GM12878 (cell line): ENCODE measurements at regions not wholly inside any gene's neighbourhood (a gene's known extent, or its start where the extent isn't known, plus 50 kb on each side); places are given as distances from the start of the nearest gene placed in this dataset.
A peak's percentile ranks its signal among the peaks of the same experiment; 100 is the strongest.

Experiments
- ATAC-seq: fragments of 200-7000 bp; cut with Tn5 transposase; 3 replicates; pipeline ENCODE4 v1.9.1; 2020; ENCODE audit warnings: mild to moderate bottlenecking, moderate library complexity
- BruUV-seq: library from RNA; stranded (reverse); fragments of 400-500 nt; replicated peaks from 2 replicates; lab custom pipeline; 2021; lab: Mats Ljungman, UMichigan
- CTCF ChIA-PET: fragments of 300-600 bp; sonication (Branson Sonifier 250); formaldehyde crosslinking; extraction: SDS; loops from one replicate; lab custom pipeline; 2021; ENCODE audit warnings: inconsistent platforms; lab: Yijun Ruan, JAX
- POLR2A ChIA-PET: fragments of 350-600 bp; formaldehyde crosslinking; extraction: SDS; loops from one replicate; lab custom pipeline; 2021; ENCODE audit warnings: inconsistent platforms; lab: Charles Lee
- RAD21 ChIA-PET: fragments of 300-600 bp; sonication (Branson Sonifier 250); formaldehyde crosslinking; loops from one replicate; lab custom pipeline; 2023; ENCODE audit warnings: antibody characterized with exemption; ENCODE audit not compliant: unreplicated experiment; lab: Charles Lee
- SMC1A ChIA-PET: fragments of 300-600 bp; sonication (Branson Sonifier 250); formaldehyde crosslinking; loops from one replicate; lab custom pipeline; 2023; ENCODE audit not compliant: unreplicated experiment, uncharacterized antibody; lab: Charles Lee
- DNase-seq: peaks from one replicate; pipeline ENCODE4 v3.0.0-alpha.2; 2011; ENCODE audit warnings: low read depth, low spot score
- FAIRE-seq: peaks from 3 replicates; lab custom pipeline; 2011; peaks lifted over from hg19 to GRCh38; lab: Jason Lieb, UNC
- H2AFZ ChIP-seq: 2 replicates; pipeline ENCODE4 v1.6.0; 2011; ENCODE audit warnings: low read depth, low read length, control low read depth; ENCODE audit not compliant: control insufficient read depth
- H3K27ac ChIP-seq: 2 replicates; pipeline ENCODE4 v1.5.1; 2011; ENCODE audit warnings: control low read depth; ENCODE audit not compliant: control insufficient read depth, insufficient read depth
- H3K27me3 ChIP-seq, 2 experiments: replicated peaks in 1 of 2; 2 replicates each; pipeline versions ENCODE4 v1.6.0 to v1.6.1; 2011; ENCODE audit warnings: low read length in 1 of 2; ENCODE audit not compliant: control insufficient read depth in 2 of 2, insufficient read depth in 2 of 2
- H3K36me3 ChIP-seq, 2 experiments: 2 replicates each; pipeline ENCODE4 v1.5.1; 2011; ENCODE audit warnings: low read length in 1 of 2; ENCODE audit not compliant: control insufficient read depth in 2 of 2, insufficient read depth in 2 of 2
- H3K4me1 ChIP-seq: 2 replicates; pipeline ENCODE4 v1.6.1; 2011; ENCODE audit warnings: mild to moderate bottlenecking, low read length, moderate library complexity, mixed read lengths; ENCODE audit not compliant: control insufficient read depth, insufficient read depth
- H3K4me2 ChIP-seq: 2 replicates; pipeline ENCODE4 v1.6.0; 2011; ENCODE audit warnings: control low read depth; ENCODE audit not compliant: control insufficient read depth, insufficient read depth
- H3K4me3 ChIP-seq: fragments of 200-600 bp; sonication (generic); 2 replicates; pipeline ENCODE4 v1.5.1; 2016
- H3K79me2 ChIP-seq: 2 replicates; pipeline ENCODE4 v1.6.0; 2011; ENCODE audit warnings: low read length; ENCODE audit not compliant: control insufficient read depth, insufficient read depth
- H3K9ac ChIP-seq: 2 replicates; pipeline ENCODE4 v1.8.0; 2011; ENCODE audit warnings: low read length, control low read depth, mixed read lengths; ENCODE audit not compliant: control insufficient read depth, insufficient read depth
- H3K9me3 ChIP-seq: replicated peaks from 3 replicates; pipeline ENCODE4 v1.5.1; 2011; ENCODE audit warnings: mild to moderate bottlenecking, low read length; ENCODE audit not compliant: control insufficient read depth, insufficient read depth
- H4K20me1 ChIP-seq: 2 replicates; pipeline ENCODE4 v1.6.0; 2011; ENCODE audit not compliant: control insufficient read depth, insufficient read depth
- ATF3 ChIP-seq: IDR thresholded peaks from 2 replicates; pipeline ENCODE4 v1.6.1; 2011; ENCODE audit warnings: low read depth, mild to moderate bottlenecking, low read length, moderate library complexity, borderline replicate concordance; ENCODE audit errors: extremely low read depth
- ATF7 ChIP-seq: fragments of 450-650 bp; IDR thresholded peaks from 2 replicates; pipeline ENCODE4 v1.6.1; 2016; ENCODE audit warnings: low read depth, mild to moderate bottlenecking
- BACH1 ChIP-seq: fragments of 450-650 bp; IDR thresholded peaks from 2 replicates; pipeline ENCODE4 v1.6.1; 2017; ENCODE audit warnings: mild to moderate bottlenecking, borderline replicate concordance
- EGR1 ChIP-seq, 2 experiments: IDR thresholded peaks; 1 replicate in 1 of 2; 2 replicates in 1 of 2; pipeline ENCODE4 v1.6.1; 2011 to 2012; ENCODE audit warnings: low read depth in 2 of 2, low read length in 2 of 2, borderline replicate concordance in 1 of 2, mild to moderate bottlenecking in 1 of 2, moderate library complexity in 1 of 2
- ESRRA ChIP-seq: IDR thresholded peaks from 2 replicates; pipeline ENCODE4 v1.6.1; 2012; ENCODE audit warnings: mild to moderate bottlenecking, low read length, improper control_type of control experiment
- LARP7 ChIP-seq: fragments of 450-650 bp; IDR thresholded peaks from 2 replicates; pipeline ENCODE4 v1.6.1; 2017; ENCODE audit warnings: mild to moderate bottlenecking
- NFYB ChIP-seq: IDR thresholded peaks from 2 replicates; pipeline ENCODE4 v1.6.1; 2011; ENCODE audit warnings: low read depth, mild to moderate bottlenecking, low read length, improper control_type of control experiment, moderate library complexity; ENCODE audit not compliant: insufficient read depth
- NR2C2 ChIP-seq: IDR thresholded peaks from 2 replicates; pipeline ENCODE4 v1.6.1; 2011; ENCODE audit warnings: borderline replicate concordance, low read depth; ENCODE audit not compliant: control insufficient read depth, insufficient read length
- POU2F2 ChIP-seq: IDR thresholded peaks from 3 replicates; pipeline ENCODE4 v1.6.1; 2011; ENCODE audit warnings: low read depth, mild to moderate bottlenecking, low read length, borderline replicate concordance
- RB1 ChIP-seq: fragments of 450-650 bp; formaldehyde crosslinking; IDR thresholded peaks from 2 replicates; pipeline ENCODE4 v1.6.1; 2017; ENCODE audit warnings: mild to moderate bottlenecking, borderline replicate concordance
- RFX5 ChIP-seq: IDR thresholded peaks from 2 replicates; pipeline ENCODE4 v1.6.1; 2011; ENCODE audit warnings: low read depth, low read length, improper control_type of control experiment
- SIX5 ChIP-seq: IDR thresholded peaks from 2 replicates; pipeline ENCODE4 v1.6.1; 2011; ENCODE audit warnings: mild to moderate bottlenecking, low read depth, low read length, moderate library complexity; ENCODE audit not compliant: severe bottlenecking
- SMAD1 ChIP-seq: fragments of 450-650 bp; IDR thresholded peaks from 2 replicates; pipeline ENCODE4 v1.6.1; 2018; ENCODE audit warnings: mild to moderate bottlenecking, low read depth; ENCODE audit not compliant: partially characterized antibody
- ZBTB4 ChIP-seq: fragments of 450-650 bp; formaldehyde crosslinking; IDR thresholded peaks from 2 replicates; pipeline ENCODE4 v1.4.0; 2022; ENCODE audit warnings: mild to moderate bottlenecking, moderate library complexity
- WGBS: methylation state at CpG from one replicate; pipeline ENCODE4 v1.1.6; 2016; ENCODE audit warnings: low lambda C conversion rate; ENCODE audit not compliant: insufficient replicate concordance, insufficient coverage; ENCODE audit errors: missing lambda C conversion rate; 5-methylcytosine and 5-hydroxymethylcytosine counted together
- in situ Hi-C: fragments of 300-500 bp; cut with MboI; formaldehyde crosslinking; loops from 9 replicates; pipeline ENCODE4 v1.14.3; 2018; ENCODE audit warnings: mixed read lengths
- intact Hi-C: fragments of 100-400 bp; cut with micrococcal nuclease; formaldehyde crosslinking; loops from one replicate; pipeline ENCODE4 v1.14.2; 2022; ENCODE audit not compliant: unreplicated experiment
- TF ChIP-seq, protein P1 (sequence below): fragments of 450-650 bp; formaldehyde crosslinking; IDR thresholded peaks from 2 replicates; pipeline ENCODE4 v1.5.0; 2022; ENCODE audit warnings: mild to moderate bottlenecking, missing genetic modification characterization

- H3K27me3 ChIP-seq, result no peaks in the 10 kb centered on the region
- ChIA-PET RAD21 (interaction anchor here (0.8 to 4.4 kb wide), 6 partner anchors 11 to 280 kb away, joined by 3 to 17 read pairs (median 8); no protein-coding TSS in a partner anchor), POLR2A (interaction anchor here (0.9 to 1.6 kb wide), 3 partner anchors 37 to 38 kb away, joined by 3 to 9 read pairs (median 3); no protein-coding TSS in a partner anchor), CTCF (interaction anchor here (2.1 to 5.3 kb wide), 3 partner anchors 37 to 655 kb away, joined by 4 to 33 read pairs (median 19); no protein-coding TSS in a partner anchor), SMC1A (interaction anchor here (0.8 to 4.7 kb wide), 8 partner anchors 8 to 651 kb away, joined by 3 to 49 read pairs (median 3); no protein-coding TSS in a partner anchor)
- in situ Hi-C loops (no loop called here), intact Hi-C loops (loop anchor here (10.0 kb wide), 2 partner anchors 198 to 648 kb away; no protein-coding TSS in a partner anchor)
- H3K4me2 ChIP-seq, result peak overlapping the region; percentile 0; the same call in 1 of the 2 replicates
- DNase-seq (no peak), FAIRE-seq (no peak), ATAC-seq (peak; percentile 17; the same call in 1 of the 3 replicates)
- BruUV-seq, result no TSS peak
- no peaks in the 10 kb centered on the region for H4K20me1 ChIP-seq
- H3K4me3 ChIP-seq, result no peak overlapping the region
- no peaks in the 10 kb centered on the region for H3K36me3 ChIP-seq
- no peak overlapping the region for H3K9ac ChIP-seq
- H3K79me2 ChIP-seq, result no peaks in the 10 kb centered on the region
- peaks cover 18% of the 10 kb centered on the region for H3K4me1 ChIP-seq
- no peak overlapping the region; the same call in 1 of the 2 replicates for H2AFZ ChIP-seq
- 60% methylated on average over 16 of the region's 16 CpGs for WGBS
- no peak overlapping the region for H3K27ac ChIP-seq
- H3K9me3 ChIP-seq, result no peaks in the 10 kb centered on the region; the same call in 2 of the 3 replicates
- TF ChIP-seq ESRRA (no peak), POU2F2 (no peak), ATF7 (no peak), RFX5 (no peak), NFYB (no peak), ZBTB4 (CRISPR knock-in tag) (no peak), RB1 (no peak), LARP7 (no peak), SIX5 (no peak), ATF3 (no peak), EGR1 (IDR thresholded peaks at IDR 0.05; ENCODE audit: borderline replicate concordance in 1 of 2, low read depth in 2 of 2, low read length in 2 of 2) (no peak), SMAD1 (no peak), BACH1 (no peak), NR2C2 (no peak)
- TF ChIP-seq, protein P1, sequence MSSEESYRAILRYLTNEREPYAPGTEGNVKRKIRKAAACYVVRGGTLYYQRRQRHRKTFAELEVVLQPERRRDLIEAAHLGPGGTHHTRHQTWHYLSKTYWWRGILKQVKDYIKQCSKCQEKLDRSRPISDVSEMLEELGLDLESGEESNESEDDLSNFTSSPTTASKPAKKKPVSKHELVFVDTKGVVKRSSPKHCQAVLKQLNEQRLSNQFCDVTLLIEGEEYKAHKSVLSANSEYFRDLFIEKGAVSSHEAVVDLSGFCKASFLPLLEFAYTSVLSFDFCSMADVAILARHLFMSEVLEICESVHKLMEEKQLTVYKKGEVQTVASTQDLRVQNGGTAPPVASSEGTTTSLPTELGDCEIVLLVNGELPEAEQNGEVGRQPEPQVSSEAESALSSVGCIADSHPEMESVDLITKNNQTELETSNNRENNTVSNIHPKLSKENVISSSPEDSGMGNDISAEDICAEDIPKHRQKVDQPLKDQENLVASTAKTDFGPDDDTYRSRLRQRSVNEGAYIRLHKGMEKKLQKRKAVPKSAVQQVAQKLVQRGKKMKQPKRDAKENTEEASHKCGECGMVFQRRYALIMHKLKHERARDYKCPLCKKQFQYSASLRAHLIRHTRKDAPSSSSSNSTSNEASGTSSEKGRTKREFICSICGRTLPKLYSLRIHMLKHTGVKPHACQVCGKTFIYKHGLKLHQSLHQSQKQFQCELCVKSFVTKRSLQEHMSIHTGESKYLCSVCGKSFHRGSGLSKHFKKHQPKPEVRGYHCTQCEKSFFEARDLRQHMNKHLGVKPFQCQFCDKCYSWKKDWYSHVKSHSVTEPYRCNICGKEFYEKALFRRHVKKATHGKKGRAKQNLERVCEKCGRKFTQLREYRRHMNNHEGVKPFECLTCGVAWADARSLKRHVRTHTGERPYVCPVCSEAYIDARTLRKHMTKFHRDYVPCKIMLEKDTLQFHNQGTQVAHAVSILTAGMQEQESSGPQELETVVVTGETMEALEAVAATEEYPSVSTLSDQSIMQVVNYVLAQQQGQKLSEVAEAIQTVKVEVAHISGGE (CRISPR knock-in tag), result no peak
These were observed 280.7 kb downstream of the BCOR start for GRCh38 chrX:39816871-39817731.
